Kidney epithelial cell (primary cell): ENCODE measurements at regions not wholly inside any gene's neighbourhood (a gene's known extent, or its start where the extent isn't known, plus 50 kb on each side); places are given as distances from the start of the nearest gene placed in this dataset.

Experiments
- DNase-seq: peaks from one replicate; pipeline ENCODE4 v3.0.0-alpha.2; 2010; ENCODE audit warnings: low read depth
- H3K27me3 ChIP-seq: 2 replicates; pipeline ENCODE4 v1.6.0; 2011; ENCODE audit warnings: low read length; ENCODE audit not compliant: control insufficient read depth, insufficient read depth
- H3K36me3 ChIP-seq: 2 replicates; pipeline ENCODE4 v1.5.1; 2011; ENCODE audit warnings: low read length; ENCODE audit not compliant: control insufficient read depth, insufficient read depth
- H3K4me3 ChIP-seq: 2 replicates; pipeline ENCODE4 v1.5.1; 2011; ENCODE audit warnings: low read depth, mild to moderate bottlenecking, control low read depth, low read length
- TF ChIP-seq, protein P1 (sequence below): IDR thresholded peaks from 2 replicates; pipeline ENCODE4 v1.5.1; 2011; ENCODE audit warnings: mild to moderate bottlenecking, moderate library complexity, low read length, control low read depth, inconsistent platforms; ENCODE audit not compliant: insufficient read depth, poor library complexity, severe bottlenecking

DNA sequence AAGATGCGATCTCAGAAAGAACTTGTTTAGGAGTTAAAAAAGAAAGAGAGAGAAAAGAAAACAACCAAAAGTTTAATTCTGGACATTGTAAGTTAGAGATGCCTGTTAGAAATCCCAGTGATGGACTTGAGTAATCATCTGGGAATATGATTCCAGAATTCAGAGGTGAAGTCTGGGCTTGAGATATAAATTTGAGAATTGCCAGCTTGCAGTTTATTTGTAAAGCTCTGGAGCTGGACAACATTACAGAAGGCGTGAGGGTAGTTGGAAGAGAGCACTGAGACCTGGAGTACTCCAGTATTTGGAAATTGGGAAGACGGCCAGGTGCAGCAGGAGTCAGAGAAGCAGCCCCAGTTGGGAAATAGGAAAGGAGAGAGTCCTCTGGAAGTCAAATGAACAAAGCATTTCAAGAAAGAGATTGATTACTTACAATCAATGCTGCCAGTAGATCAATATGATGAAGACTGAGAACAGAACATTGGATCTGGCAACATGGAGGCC is 128.8 kb upstream of the ARHGAP28 start:
- H3K4me3 ChIP-seq, result no peak overlapping the region
- H3K27me3 ChIP-seq, result no peaks in the 10 kb centered on the region
- TF ChIP-seq, protein P1, sequence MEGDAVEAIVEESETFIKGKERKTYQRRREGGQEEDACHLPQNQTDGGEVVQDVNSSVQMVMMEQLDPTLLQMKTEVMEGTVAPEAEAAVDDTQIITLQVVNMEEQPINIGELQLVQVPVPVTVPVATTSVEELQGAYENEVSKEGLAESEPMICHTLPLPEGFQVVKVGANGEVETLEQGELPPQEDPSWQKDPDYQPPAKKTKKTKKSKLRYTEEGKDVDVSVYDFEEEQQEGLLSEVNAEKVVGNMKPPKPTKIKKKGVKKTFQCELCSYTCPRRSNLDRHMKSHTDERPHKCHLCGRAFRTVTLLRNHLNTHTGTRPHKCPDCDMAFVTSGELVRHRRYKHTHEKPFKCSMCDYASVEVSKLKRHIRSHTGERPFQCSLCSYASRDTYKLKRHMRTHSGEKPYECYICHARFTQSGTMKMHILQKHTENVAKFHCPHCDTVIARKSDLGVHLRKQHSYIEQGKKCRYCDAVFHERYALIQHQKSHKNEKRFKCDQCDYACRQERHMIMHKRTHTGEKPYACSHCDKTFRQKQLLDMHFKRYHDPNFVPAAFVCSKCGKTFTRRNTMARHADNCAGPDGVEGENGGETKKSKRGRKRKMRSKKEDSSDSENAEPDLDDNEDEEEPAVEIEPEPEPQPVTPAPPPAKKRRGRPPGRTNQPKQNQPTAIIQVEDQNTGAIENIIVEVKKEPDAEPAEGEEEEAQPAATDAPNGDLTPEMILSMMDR, result no peak
- H3K36me3 ChIP-seq, result no peaks in the 10 kb centered on the region
- DNase-seq, result no peak

GRCh38 chr18:6601241-6601640 is 128.3 kb upstream of the ARHGAP28 start:
- Histone ChIP-seq H3K4me3 (no peak overlapping the region), H3K36me3 (no peaks in the 10 kb centered on the region), H3K27me3 (no peaks in the 10 kb centered on the region)
- no peak for DNase-seq
- TF ChIP-seq, protein P1, result no peak

- H3K27me3 ChIP-seq, result no peaks in the 10 kb centered on the region
- H3K36me3 ChIP-seq, result no peaks in the 10 kb centered on the region
- DNase-seq, result no peak
- TF ChIP-seq, protein P1, result no peak
- no peak overlapping the region for H3K4me3 ChIP-seq
Observed at GRCh38 chr18:6602365-6602764, 127.2 kb upstream of the ARHGAP28 start.

DNA sequence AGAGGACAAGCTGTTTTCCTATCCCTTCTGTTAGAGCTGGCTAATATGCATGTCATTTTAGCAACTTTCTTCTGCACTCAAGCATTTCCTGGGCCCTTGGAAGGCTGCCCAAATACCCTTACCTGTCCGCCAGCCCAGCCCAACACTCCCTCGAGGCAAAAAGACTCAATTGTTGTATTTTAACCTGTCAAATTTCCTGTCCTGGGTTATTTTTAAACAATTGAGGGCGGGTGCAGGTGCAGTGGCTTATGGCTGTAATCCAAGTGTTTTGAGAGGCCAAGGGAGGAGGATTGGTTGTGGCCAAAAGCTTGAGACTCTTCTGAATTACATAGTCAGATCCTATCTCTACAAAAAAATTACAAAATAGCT is 125.0 kb upstream of the ARHGAP28 start:
- TF ChIP-seq, protein P1, result no peak
- DNase-seq, result no peak
- H3K4me3 ChIP-seq, result no peak overlapping the region
- H3K36me3 ChIP-seq, result no peaks in the 10 kb centered on the region
- H3K27me3 ChIP-seq, result no peaks in the 10 kb centered on the region

- DNase-seq, result no peak
- H3K27me3 ChIP-seq, result no peaks in the 10 kb centered on the region
- no peak overlapping the region for H3K4me3 ChIP-seq
- no peaks in the 10 kb centered on the region for H3K36me3 ChIP-seq
- TF ChIP-seq, protein P1, result no peak
Observed at GRCh38 chr18:6605115-6605869, 124.2 kb upstream of the ARHGAP28 start.

- Histone ChIP-seq H3K36me3 (no peaks in the 10 kb centered on the region), H3K4me3 (no peak overlapping the region), H3K27me3 (no peaks in the 10 kb centered on the region)
- TF ChIP-seq, protein P1, result no peak
- no peak for DNase-seq
Observed at GRCh38 chr18:6606411-6607085, 123.0 kb upstream of the ARHGAP28 start.
